NCI-H187 (cell line): ENCODE measurements at regions not wholly inside any gene's neighbourhood (a gene's known extent, or its start where the extent isn't known, plus 50 kb on each side); places are given as distances from the start of the nearest gene placed in this dataset.
"Not testable (repeated sequence)": the region's sequence is repeated elsewhere in the genome, so short reads cannot be mapped to it uniquely, and the experiment has no call there.

Experiments
- DNase-seq, 2 experiments: peaks; one replicate each; lab custom pipeline; 2025; lab: John Stamatoyannopoulos, UW

DNA sequence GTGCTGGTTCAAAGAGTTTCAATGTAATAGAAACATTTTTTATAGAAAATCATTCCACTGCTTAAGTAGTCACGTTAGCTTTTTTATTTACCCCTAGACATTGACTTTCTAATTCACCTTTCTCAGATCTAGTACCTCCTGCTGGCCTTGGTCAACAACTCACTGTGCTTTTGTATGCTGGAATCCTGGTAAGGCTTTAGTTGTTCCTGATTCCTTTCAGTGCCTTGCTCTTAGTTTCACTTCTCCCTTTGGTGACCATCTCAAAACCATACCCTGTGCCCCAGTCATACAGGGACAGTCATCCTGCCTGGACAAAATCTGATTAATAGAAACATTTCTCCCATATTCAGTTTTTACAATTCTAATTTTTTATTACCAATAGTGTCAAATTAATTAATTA lies 130.2 kb downstream of the GPR37 start:
- no peak for DNase-seq

DNA sequence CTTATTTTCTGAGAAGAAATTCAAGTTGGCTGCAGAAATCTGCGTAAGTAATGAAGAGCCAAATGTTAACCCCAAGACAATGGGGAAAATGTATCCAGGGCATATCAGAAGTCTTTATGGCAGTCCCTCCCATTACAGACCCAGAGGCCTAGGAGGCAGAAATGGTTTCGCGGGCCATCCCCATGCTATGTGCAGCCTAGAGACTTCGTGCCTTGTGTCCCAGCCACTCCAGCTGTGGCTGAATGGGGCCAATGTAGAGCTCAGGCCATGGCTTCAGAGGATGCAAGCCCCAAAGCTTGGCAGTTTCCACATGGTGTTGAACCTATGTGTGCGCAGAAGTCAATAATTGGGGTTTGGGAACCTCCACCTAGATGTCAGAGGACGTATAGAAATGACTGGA lies 131.9 kb downstream of the GPR37 start:
- no peak for DNase-seq

DNA sequence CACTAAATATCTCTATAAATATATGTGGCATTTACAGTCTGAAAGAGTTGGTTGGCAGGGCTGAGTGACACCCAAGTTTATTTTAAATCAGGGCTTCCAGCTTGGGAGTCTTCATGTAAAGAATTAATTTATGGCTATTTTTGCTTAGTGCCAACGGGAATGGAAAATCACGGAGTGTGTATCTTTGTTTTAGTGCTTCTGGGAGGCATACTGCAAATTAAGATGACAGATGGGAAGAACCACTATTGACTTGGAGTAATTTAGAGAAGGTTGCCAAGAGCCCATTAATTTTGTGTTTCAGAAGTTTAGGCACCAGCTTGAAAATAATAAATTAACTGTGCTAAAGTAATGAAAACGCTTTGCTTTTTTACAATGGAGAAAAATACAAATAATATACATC lies 135.2 kb downstream of the GPR37 start:
- DNase-seq: no peak

DNA sequence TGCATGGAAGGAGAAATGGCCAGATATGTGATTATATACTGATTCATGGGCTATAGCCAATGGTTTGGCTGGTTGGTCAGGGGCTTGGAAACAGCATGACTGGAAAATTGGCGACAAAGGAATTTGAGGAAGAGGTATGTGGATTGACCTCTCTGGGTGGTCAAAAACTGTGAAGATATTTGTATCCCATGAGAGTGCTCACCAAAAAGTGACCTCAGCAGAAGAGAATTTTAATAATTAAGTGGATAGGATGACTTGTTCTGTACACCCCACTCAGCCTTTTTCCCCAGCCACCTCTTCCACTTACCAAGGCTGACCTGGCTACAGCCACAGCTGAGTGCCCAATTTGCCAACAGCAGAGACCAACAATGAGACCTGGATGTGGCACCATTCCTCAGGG lies 146.7 kb downstream of the GPR37 start:
- no peak for DNase-seq

GRCh38 chr7:124618051-124618450 lies 147.5 kb downstream of the GPR37 start:
- DNase-seq: not testable (repeated sequence)

DNA sequence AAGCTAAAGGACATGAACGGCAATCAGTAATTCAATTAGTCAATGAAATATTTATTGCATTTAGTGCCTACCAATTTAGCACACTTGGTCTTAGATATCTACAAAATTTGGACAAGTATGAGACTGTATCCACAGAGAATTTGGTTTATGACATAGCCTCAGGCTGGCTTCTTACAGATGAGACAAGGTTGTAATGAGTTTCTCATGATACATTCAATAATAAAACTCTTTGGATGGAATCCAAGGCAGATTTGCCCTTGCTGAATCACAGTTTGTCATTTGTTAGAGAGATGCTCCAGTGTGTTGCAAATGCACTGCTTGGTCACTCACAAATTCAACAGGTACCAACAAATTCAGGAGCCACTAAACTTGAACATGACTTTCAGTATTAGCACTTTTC lies 162.5 kb downstream of the GPR37 start:
- DNase-seq: no peak

DNA sequence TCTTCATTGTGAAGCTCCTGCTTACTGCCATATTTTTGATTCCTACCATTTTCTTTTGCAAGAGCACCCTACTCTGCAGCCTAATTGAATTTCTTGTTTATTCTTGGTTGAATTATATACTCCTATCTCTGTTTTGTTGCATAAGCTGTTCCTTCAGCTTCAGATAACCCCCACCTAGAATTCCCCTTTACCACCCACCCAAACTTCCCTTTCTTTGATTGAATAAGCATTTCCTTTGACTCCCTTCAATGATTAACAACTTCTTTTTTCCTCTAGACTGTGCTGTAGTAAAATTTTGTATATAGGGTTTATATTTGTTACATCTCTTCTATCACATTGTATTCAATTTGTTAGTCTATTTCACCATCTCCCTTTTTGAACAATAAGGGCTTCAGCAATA lies 168.1 kb downstream of the GPR37 start:
- no peak for DNase-seq

GRCh38 chr7:124596881-124597280 lies 168.7 kb downstream of the GPR37 start:
- DNase-seq: no peak

GRCh38 chr7:124590814-124591213 lies 174.8 kb downstream of the GPR37 start:
- DNase-seq: no peak

- no peak for DNase-seq
Observed at GRCh38 chr7:124577256-124577655, 188.3 kb downstream of the GPR37 start.

DNA sequence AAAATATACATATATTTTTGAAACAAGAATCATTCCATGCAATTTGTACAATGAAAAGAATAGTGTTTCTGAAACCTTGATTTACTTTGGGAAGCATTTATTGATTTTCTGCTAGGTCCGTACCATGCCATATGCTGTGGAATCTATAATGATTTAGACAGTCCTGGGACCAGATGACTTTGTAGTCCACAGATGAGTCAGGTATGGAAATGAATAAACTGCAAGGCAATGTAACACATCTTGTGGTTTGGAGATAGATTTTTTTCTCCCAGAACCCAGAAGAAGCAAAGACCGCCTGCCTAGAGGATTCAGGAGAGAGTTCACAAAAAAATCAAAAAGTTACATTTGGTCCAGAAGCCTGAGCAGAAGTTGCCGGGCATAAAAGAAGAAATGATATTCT lies 190.4 kb downstream of the GPR37 start:
- DNase-seq: no peak

DNA sequence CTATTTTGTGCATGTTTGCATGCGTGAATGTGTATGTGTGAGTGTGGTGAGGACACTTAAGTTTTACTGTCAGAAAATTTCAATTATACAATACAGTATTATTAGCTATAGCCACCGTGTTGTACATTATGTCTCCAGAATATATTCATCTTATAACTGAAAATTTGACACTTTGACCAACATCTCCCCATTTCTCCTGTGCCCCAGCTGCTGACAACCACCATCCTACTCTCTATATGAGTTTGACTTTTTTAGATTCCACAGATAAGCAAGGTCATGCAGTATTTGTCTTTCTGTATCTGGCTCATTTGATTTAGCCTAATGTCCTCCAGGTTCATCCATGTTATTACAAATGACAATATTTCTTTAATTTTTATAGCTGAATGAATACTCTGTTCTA lies 195.0 kb downstream of the GPR37 start:
- DNase-seq: no peak

DNA sequence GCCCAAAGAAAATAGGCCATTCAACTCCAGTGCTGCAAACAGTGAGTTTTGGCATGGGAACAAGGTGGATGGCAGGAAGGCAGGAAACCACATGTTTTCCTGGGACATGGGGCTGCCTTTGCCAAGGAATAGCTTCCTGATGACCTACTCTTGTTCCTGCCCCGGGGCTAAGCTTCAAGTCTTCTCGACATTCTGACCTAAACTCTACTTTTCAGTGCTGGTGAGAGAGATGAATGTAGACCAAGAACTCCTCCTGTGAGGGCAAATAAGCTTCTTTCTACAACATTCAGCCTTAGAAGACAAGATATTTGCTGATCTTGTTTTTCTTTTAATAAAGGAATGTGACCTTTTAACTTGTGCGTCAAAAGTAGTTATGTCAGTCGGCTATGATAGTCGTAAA lies 199.0 kb downstream of the GPR37 start:
- DNase-seq: no peak

DNA sequence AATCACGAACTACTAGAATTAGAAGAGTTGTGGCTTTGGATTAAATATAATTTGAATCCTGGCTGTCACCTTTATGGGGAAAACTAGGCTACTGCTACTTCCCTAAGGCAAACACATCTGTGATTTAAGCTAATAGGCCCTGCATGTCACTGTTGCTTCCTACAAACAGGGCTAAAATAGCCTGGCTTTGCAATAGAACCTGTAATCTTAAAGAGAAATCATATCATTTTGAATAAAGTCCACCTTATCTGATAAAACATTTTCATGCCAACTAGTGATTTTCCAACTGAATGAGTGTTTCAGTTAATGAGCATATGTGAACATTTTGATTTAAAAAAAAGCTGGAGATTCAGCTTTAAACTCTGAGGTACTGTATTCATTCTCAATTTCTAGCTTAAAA lies 208.0 kb downstream of the GPR37 start:
- DNase-seq: no peak

DNA sequence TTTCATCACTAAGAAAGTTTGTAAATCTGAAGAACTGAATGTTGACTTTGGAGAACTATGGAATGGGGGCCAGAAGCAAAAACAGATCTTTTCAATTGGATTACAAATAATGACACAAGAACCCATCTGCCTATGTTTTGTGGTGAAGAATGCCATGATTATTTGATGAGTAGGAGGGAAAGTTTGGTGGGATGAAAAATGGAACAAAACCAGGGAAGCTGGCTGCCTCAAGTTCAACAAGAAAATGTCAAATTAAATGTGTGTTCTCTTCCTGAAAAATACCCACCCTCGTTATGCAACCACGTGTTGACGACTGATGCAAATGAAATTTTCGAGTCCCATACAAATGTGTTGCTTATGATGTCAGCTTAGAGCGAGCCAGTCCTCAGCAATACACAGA lies 208.5 kb downstream of the GPR37 start:
- no peak for DNase-seq

GRCh38 chr7:124553502-124553901 lies 212.1 kb downstream of the GPR37 start:
- no peak for DNase-seq

DNA sequence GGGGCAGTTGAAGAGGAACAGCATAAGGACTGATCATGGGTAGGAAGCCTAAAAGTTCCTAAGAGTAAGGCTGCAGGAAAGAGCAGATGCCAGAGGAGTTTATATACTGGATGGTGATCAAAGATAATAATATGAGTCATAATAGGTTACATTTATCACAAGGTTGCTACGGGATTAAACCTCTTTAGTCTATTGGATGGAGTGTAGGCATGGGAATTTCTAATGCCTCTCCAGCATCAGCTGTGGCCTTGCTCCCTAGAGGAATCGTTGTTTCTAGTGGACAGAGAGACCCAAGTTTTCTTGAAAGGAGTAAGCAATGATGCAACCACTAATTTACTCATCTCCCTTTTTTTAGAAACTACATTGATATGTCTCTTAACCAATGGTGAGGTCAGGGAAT lies 213.4 kb downstream of the GPR37 start:
- DNase-seq: no peak

DNA sequence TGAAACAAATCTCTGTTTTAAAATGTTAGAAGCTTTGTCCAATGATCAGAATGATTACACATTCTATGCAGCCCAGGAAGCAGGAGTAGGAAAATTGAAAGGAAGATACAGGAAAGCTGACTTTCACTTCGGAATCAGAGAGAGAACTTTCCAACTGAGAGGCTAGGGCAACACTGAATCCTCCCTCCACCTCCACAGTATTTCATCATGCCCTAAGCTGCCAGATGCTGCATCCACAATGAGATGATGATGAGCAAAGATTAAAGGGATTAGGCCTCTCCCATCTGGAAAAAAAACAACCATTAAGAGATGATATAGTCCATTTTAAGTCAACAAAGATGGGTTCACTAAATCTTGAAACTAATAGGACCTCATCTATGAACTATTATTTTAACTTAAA lies 215.6 kb downstream of the GPR37 start:
- no peak for DNase-seq

GRCh38 chr7:124542476-124542875 lies 223.1 kb downstream of the GPR37 start:
- DNase-seq: no peak

GRCh38 chr7:124536156-124536762 lies 229.3 kb downstream of the GPR37 start:
- DNase-seq: no peak

GRCh38 chr7:124532166-124532565 lies 233.4 kb downstream of the GPR37 start:
- no peak for DNase-seq

GRCh38 chr7:124516911-124517310 lies 248.7 kb downstream of the GPR37 start:
- DNase-seq: no peak

DNA sequence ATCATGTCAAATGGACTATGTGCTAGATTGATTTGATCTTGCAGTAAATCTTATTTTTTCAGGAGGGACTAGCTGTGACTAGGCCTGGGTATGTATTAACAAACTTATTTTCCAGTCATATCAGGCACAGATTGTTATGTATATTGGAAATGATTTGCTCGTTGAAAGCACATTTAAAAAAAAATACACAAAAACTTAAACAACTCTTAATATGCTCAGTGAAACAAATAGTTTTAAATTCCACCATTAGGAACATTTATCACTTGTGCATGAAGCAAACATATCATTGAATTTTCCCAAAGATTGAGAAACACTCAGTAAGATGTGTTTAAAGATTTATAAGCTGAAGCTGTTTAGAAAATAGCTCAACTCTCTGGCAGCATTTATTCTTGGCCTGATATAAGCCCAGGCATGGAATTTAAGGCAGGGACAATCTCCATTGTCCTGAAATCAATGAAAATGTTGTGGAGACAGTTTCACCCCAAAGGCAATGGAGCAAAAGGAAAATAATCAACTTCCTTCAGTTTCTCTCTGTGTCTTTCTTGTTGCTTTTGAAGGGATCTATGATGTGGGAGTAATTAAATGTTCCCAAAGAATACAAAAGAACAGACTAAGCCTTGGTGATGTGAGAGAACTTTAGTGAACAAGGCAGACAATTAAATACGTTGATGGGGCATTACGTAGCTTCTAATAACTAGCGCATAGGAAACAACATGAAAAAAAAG lies 250.3 kb downstream of the GPR37 start:
- DNase-seq: no peak

- no peak for DNase-seq
Observed at GRCh38 chr7:124514471-124514870, 251.1 kb downstream of the GPR37 start.
